ENCODE measurements at regions not wholly inside any gene's neighbourhood (a gene's known extent, or its start where the extent isn't known, plus 50 kb on each side); places are given as distances from the start of the nearest gene placed in this dataset.

- TF ChIP-seq, protein P1, sequence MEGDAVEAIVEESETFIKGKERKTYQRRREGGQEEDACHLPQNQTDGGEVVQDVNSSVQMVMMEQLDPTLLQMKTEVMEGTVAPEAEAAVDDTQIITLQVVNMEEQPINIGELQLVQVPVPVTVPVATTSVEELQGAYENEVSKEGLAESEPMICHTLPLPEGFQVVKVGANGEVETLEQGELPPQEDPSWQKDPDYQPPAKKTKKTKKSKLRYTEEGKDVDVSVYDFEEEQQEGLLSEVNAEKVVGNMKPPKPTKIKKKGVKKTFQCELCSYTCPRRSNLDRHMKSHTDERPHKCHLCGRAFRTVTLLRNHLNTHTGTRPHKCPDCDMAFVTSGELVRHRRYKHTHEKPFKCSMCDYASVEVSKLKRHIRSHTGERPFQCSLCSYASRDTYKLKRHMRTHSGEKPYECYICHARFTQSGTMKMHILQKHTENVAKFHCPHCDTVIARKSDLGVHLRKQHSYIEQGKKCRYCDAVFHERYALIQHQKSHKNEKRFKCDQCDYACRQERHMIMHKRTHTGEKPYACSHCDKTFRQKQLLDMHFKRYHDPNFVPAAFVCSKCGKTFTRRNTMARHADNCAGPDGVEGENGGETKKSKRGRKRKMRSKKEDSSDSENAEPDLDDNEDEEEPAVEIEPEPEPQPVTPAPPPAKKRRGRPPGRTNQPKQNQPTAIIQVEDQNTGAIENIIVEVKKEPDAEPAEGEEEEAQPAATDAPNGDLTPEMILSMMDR (IDR thresholded peaks at IDR 0.05) = no peak
- no peak for TF ChIP-seq POLR2AphosphoS5 (IDR thresholded peaks at IDR 0.05)
Observed at GRCh38 chr18:39496986-39497385, 1931.4 kb upstream of the CELF4 start.
